H1 (cell line): ENCODE measurements at regions not wholly inside any gene's neighbourhood (a gene's known extent, or its start where the extent isn't known, plus 50 kb on each side); places are given as distances from the start of the nearest gene placed in this dataset.

Experiments
- CHD2 ChIP-seq: IDR thresholded peaks from 2 replicates; pipeline ENCODE4 v1.6.1; 2012; ENCODE audit warnings: low read length, improper control_type of control experiment
- CTBP2 ChIP-seq: IDR thresholded peaks from 2 replicates; pipeline ENCODE4 v1.7.0; 2011; ENCODE audit warnings: borderline replicate concordance, mild to moderate bottlenecking, moderate library complexity, mixed read lengths, low read length; ENCODE audit not compliant: insufficient read depth, insufficient read length
- EP300 ChIP-seq, 2 experiments: IDR thresholded peaks; 1 replicate in 1 of 2; 2 replicates in 1 of 2; pipeline ENCODE4 v1.6.1; 2011 to 2012; ENCODE audit warnings: low read depth in 2 of 2, low read length in 2 of 2, mild to moderate bottlenecking in 2 of 2, borderline replicate concordance in 1 of 2, inconsistent platforms in 1 of 2, moderate library complexity in 1 of 2
- POLR2A ChIP-seq, 2 experiments: IDR thresholded peaks; 1 replicate in 1 of 2; 2 replicates in 1 of 2; pipeline ENCODE4 v1.6.1; 2011; ENCODE audit warnings: low read depth in 2 of 2, low read length in 2 of 2, mild to moderate bottlenecking in 2 of 2; ENCODE audit errors: control extremely low read depth in 1 of 2
- POLR2AphosphoS5 ChIP-seq: IDR thresholded peaks from 2 replicates; pipeline ENCODE4 v1.6.1; 2011; ENCODE audit warnings: low read depth, low read length
- TAF1 ChIP-seq: IDR thresholded peaks from 2 replicates; pipeline ENCODE4 v1.6.1; 2011; ENCODE audit warnings: mild to moderate bottlenecking, low read depth, low read length
- TCF12 ChIP-seq: IDR thresholded peaks from 2 replicates; pipeline ENCODE4 v1.6.1; 2011; ENCODE audit warnings: low read depth, mild to moderate bottlenecking, low read length
- TEAD4 ChIP-seq: IDR thresholded peaks from 2 replicates; pipeline ENCODE4 v1.6.1; 2012; ENCODE audit warnings: low read depth, low read length, inconsistent platforms, mixed read lengths
- TF ChIP-seq, protein P1 (sequence below), 3 experiments: IDR thresholded peaks; 1 replicate in 2 of 3; 2 replicates in 1 of 3; pipeline versions ENCODE4 v1.5.1 to v1.6.1; 2011; ENCODE audit warnings: low read length in 3 of 3, mild to moderate bottlenecking in 3 of 3, inconsistent platforms in 2 of 3, low read depth in 1 of 3, moderate library complexity in 1 of 3; ENCODE audit not compliant: insufficient read depth in 1 of 3; ENCODE audit errors: control extremely low read depth in 1 of 3
- TF ChIP-seq, protein P2 (sequence below): IDR thresholded peaks from 2 replicates; pipeline ENCODE4 v1.6.1; 2012; ENCODE audit warnings: low read length, inconsistent platforms
- TF ChIP-seq, protein P3 (sequence below): IDR thresholded peaks from 2 replicates; pipeline ENCODE4 v1.6.1; 2012; ENCODE audit warnings: inconsistent platforms

DNA sequence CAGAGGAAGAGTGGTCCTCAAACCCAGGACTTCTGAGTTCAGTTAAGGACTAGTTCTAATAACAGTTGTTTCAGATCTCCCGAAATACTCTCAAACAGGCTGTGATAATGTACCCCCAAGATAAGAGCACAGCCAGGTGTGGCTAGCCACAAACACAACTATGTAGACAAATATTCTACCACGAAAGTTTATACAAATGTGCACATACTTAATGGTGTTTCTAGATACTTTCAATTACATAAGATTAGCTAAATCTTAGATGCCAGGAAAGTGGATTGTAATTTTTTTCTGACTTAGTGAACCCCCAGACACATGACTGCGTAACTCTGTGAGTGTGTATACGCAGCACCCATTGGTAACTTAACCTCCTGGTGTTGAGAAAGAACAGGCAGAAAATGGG, 270.0 kb downstream of the USP25 start:
- TF ChIP-seq, protein P1, sequence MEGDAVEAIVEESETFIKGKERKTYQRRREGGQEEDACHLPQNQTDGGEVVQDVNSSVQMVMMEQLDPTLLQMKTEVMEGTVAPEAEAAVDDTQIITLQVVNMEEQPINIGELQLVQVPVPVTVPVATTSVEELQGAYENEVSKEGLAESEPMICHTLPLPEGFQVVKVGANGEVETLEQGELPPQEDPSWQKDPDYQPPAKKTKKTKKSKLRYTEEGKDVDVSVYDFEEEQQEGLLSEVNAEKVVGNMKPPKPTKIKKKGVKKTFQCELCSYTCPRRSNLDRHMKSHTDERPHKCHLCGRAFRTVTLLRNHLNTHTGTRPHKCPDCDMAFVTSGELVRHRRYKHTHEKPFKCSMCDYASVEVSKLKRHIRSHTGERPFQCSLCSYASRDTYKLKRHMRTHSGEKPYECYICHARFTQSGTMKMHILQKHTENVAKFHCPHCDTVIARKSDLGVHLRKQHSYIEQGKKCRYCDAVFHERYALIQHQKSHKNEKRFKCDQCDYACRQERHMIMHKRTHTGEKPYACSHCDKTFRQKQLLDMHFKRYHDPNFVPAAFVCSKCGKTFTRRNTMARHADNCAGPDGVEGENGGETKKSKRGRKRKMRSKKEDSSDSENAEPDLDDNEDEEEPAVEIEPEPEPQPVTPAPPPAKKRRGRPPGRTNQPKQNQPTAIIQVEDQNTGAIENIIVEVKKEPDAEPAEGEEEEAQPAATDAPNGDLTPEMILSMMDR (IDR thresholded peaks at IDR 0.05; ENCODE audit: control extremely low read depth in 1 of 3, insufficient read depth in 1 of 3, low read depth in 1 of 3, low read length in 3 of 3): no peak
- TF ChIP-seq, protein P2, sequence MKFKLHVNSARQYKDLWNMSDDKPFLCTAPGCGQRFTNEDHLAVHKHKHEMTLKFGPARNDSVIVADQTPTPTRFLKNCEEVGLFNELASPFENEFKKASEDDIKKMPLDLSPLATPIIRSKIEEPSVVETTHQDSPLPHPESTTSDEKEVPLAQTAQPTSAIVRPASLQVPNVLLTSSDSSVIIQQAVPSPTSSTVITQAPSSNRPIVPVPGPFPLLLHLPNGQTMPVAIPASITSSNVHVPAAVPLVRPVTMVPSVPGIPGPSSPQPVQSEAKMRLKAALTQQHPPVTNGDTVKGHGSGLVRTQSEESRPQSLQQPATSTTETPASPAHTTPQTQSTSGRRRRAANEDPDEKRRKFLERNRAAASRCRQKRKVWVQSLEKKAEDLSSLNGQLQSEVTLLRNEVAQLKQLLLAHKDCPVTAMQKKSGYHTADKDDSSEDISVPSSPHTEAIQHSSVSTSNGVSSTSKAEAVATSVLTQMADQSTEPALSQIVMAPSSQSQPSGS: no peak
- TF ChIP-seq POLR2A (IDR thresholded peaks at IDR 0.05; ENCODE audit: control extremely low read depth in 1 of 2, low read depth in 2 of 2, low read length in 2 of 2) (no peak), EP300 (IDR thresholded peaks at IDR 0.05; ENCODE audit: borderline replicate concordance in 1 of 2, low read depth in 2 of 2, low read length in 2 of 2) (no peak), POLR2AphosphoS5 (no peak), CTBP2 (no peak), TEAD4 (no peak), TCF12 (no peak), TAF1 (no peak), CHD2 (no peak)
- TF ChIP-seq, protein P3, sequence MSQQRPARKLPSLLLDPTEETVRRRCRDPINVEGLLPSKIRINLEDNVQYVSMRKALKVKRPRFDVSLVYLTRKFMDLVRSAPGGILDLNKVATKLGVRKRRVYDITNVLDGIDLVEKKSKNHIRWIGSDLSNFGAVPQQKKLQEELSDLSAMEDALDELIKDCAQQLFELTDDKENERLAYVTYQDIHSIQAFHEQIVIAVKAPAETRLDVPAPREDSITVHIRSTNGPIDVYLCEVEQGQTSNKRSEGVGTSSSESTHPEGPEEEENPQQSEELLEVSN: no peak
